Astrocyte (in vitro differentiated cells and primary cell): ENCODE measurements at regions not wholly inside any gene's neighbourhood (a gene's known extent, or its start where the extent isn't known, plus 50 kb on each side); places are given as distances from the start of the nearest gene placed in this dataset.

Experiments
- DNase-seq: peaks from one replicate; pipeline ENCODE4 v3.0.0-alpha.2; 2010; ENCODE audit warnings: low read depth
- FAIRE-seq: peaks from 2 replicates; lab custom pipeline; 2011; peaks lifted over from hg19 to GRCh38; lab: Jason Lieb, UNC
- H2AFZ ChIP-seq: 2 replicates; pipeline ENCODE4 v1.6.0; 2012; ENCODE audit warnings: low read depth, low read length, inconsistent platforms
- H3K27ac ChIP-seq: 2 replicates; pipeline ENCODE4 v1.5.1; 2011; ENCODE audit warnings: low read depth, low read length, inconsistent platforms
- H3K27me3 ChIP-seq: 2 replicates; pipeline ENCODE4 v1.6.0; 2011; ENCODE audit warnings: low read length, inconsistent platforms; ENCODE audit not compliant: insufficient read depth
- H3K36me3 ChIP-seq: 2 replicates; pipeline ENCODE4 v1.5.1; 2011; ENCODE audit warnings: low read length, inconsistent platforms; ENCODE audit not compliant: insufficient read depth
- H3K4me1 ChIP-seq: 2 replicates; pipeline ENCODE4 v1.5.1; 2011; ENCODE audit warnings: low read length, inconsistent platforms; ENCODE audit not compliant: insufficient read depth
- H3K4me2 ChIP-seq: 2 replicates; pipeline ENCODE4 v1.6.0; 2012; ENCODE audit warnings: low read length, inconsistent platforms
- H3K4me3 ChIP-seq: 2 replicates; pipeline ENCODE4 v1.5.1; 2011; ENCODE audit warnings: low read depth, mild to moderate bottlenecking, low read length, inconsistent platforms; ENCODE audit not compliant: insufficient read depth
- H3K79me2 ChIP-seq: 2 replicates; pipeline ENCODE4 v1.6.0; 2012; ENCODE audit warnings: mild to moderate bottlenecking, low read length, inconsistent platforms; ENCODE audit not compliant: insufficient read depth
- H3K9ac ChIP-seq: 2 replicates; pipeline ENCODE4 v1.6.0; 2012; ENCODE audit warnings: mild to moderate bottlenecking, low read length, inconsistent platforms
- H3K9me3 ChIP-seq: 2 replicates; pipeline ENCODE4 v1.5.1; 2012; ENCODE audit warnings: low read depth, mild to moderate bottlenecking, low read length, inconsistent platforms; ENCODE audit not compliant: insufficient read depth
- H4K20me1 ChIP-seq: 2 replicates; pipeline ENCODE4 v1.6.0; 2012; ENCODE audit warnings: low read length, inconsistent platforms; ENCODE audit not compliant: insufficient read depth
- H3K27ac Mint-ChIP-seq: one replicate; pipeline ENCODE4 v1.8.0; 2021; ENCODE audit warnings: mild to moderate bottlenecking, mixed read lengths; ENCODE audit not compliant: unreplicated experiment
- H3K27me3 Mint-ChIP-seq: one replicate; pipeline ENCODE4 v1.8.0; 2021; ENCODE audit warnings: low read depth, mixed read lengths; ENCODE audit not compliant: unreplicated experiment
- H3K36me3 Mint-ChIP-seq: one replicate; pipeline ENCODE4 v1.8.0; 2021; ENCODE audit warnings: low read depth, mixed read lengths; ENCODE audit not compliant: unreplicated experiment
- H3K4me1 Mint-ChIP-seq: one replicate; pipeline ENCODE4 v1.8.0; 2021; ENCODE audit warnings: low read depth, mixed read lengths; ENCODE audit not compliant: unreplicated experiment
- H3K4me3 Mint-ChIP-seq: one replicate; pipeline ENCODE4 v1.8.0; 2021; ENCODE audit warnings: mild to moderate bottlenecking, moderate library complexity, mixed read lengths; ENCODE audit not compliant: unreplicated experiment
- H3K9me3 Mint-ChIP-seq: one replicate; pipeline ENCODE4 v1.8.0; 2021; ENCODE audit warnings: mild to moderate bottlenecking, mixed read lengths; ENCODE audit not compliant: unreplicated experiment
- EZH2 ChIP-seq: IDR thresholded peaks from 2 replicates; pipeline ENCODE4 v1.6.1; 2012; ENCODE audit warnings: mild to moderate bottlenecking, low read length, inconsistent platforms; ENCODE audit not compliant: insufficient read depth
- TF ChIP-seq, protein P1 (sequence below): IDR thresholded peaks from 2 replicates; pipeline ENCODE4 v1.5.1; 2011; ENCODE audit warnings: low read depth, mild to moderate bottlenecking, inconsistent platforms, low read length, moderate library complexity; ENCODE audit not compliant: insufficient read depth

GRCh38 chr6:168371618-168371980, 52.0 kb upstream of the DACT2 start:
- Mint-ChIP-seq H3K4me1 (peaks cover 6% of the 10 kb centered on the region), H3K9me3 (peaks cover 3% of the 10 kb centered on the region), H3K27me3 (peaks cover 37% of the 10 kb centered on the region), H3K27ac (no peak overlapping the region), H3K4me3 (no peak overlapping the region), H3K36me3 (no peaks in the 10 kb centered on the region)
- Histone ChIP-seq H3K9me3 (no peaks in the 10 kb centered on the region), H3K4me2 (no peak overlapping the region), H2AFZ (no peak overlapping the region), H3K4me3 (no peak overlapping the region), H3K36me3 (no peaks in the 10 kb centered on the region), H3K27ac (no peak overlapping the region), H3K9ac (no peak overlapping the region), H3K79me2 (no peaks in the 10 kb centered on the region), H3K27me3 (no peaks in the 10 kb centered on the region), H3K4me1 (no peaks in the 10 kb centered on the region), H4K20me1 (no peaks in the 10 kb centered on the region)
- DNase-seq (no peak), FAIRE-seq (no peak)
- TF ChIP-seq EZH2, result no peak
- TF ChIP-seq, protein P1, sequence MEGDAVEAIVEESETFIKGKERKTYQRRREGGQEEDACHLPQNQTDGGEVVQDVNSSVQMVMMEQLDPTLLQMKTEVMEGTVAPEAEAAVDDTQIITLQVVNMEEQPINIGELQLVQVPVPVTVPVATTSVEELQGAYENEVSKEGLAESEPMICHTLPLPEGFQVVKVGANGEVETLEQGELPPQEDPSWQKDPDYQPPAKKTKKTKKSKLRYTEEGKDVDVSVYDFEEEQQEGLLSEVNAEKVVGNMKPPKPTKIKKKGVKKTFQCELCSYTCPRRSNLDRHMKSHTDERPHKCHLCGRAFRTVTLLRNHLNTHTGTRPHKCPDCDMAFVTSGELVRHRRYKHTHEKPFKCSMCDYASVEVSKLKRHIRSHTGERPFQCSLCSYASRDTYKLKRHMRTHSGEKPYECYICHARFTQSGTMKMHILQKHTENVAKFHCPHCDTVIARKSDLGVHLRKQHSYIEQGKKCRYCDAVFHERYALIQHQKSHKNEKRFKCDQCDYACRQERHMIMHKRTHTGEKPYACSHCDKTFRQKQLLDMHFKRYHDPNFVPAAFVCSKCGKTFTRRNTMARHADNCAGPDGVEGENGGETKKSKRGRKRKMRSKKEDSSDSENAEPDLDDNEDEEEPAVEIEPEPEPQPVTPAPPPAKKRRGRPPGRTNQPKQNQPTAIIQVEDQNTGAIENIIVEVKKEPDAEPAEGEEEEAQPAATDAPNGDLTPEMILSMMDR, result no peak

- H3K4me2 ChIP-seq, result no peak overlapping the region
- H3K4me3 Mint-ChIP-seq, result no peak overlapping the region
- DNase-seq (no peak), FAIRE-seq (no peak)
- no peak overlapping the region for H3K27ac Mint-ChIP-seq
- no peaks in the 10 kb centered on the region for H3K36me3 Mint-ChIP-seq
- TF ChIP-seq EZH2, result no peak
- TF ChIP-seq, protein P1, result no peak
- H2AFZ ChIP-seq, result no peak overlapping the region
- no peaks in the 10 kb centered on the region for H3K9me3 ChIP-seq
- H3K9me3 Mint-ChIP-seq, result peaks cover 3% of the 10 kb centered on the region
- no peaks in the 10 kb centered on the region for H3K79me2 ChIP-seq
- H3K27me3 ChIP-seq, result no peaks in the 10 kb centered on the region
- H3K36me3 ChIP-seq, result no peaks in the 10 kb centered on the region
- H3K9ac ChIP-seq, result no peak overlapping the region
- no peak overlapping the region for H3K27ac ChIP-seq
- no peak overlapping the region for H3K4me3 ChIP-seq
- no peaks in the 10 kb centered on the region for H4K20me1 ChIP-seq
- H3K27me3 Mint-ChIP-seq, result peaks cover 37% of the 10 kb centered on the region
- no peaks in the 10 kb centered on the region for H3K4me1 ChIP-seq
- H3K4me1 Mint-ChIP-seq, result peaks cover 6% of the 10 kb centered on the region
Observed at GRCh38 chr6:168371981-168372711, 52.6 kb upstream of the DACT2 start.

DNA sequence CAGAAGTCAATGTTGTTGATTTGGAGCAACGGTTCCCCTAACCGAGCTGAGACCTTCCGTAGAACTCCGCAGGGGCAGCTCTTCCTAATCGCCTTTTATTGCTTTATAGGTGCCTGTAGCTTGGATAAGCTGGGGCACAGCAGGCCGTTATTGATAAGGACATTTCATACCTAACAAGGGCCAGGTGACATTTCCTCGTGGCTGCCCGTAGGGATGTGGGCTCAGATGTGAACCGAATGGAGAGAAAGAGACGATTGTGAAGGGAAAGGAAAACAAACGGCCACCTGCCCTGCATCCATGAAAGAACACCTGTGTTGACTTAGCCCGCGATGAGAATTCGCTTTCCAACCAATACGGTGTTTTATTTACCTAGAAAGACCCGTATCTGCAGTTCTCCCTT, 53.3 kb upstream of the DACT2 start:
- no peak for FAIRE-seq
- H3K4me3 Mint-ChIP-seq, result no peak overlapping the region
- Histone ChIP-seq H4K20me1 (no peaks in the 10 kb centered on the region), H3K27me3 (no peaks in the 10 kb centered on the region), H3K4me3 (no peak overlapping the region), H3K9ac (no peak overlapping the region), H3K36me3 (no peaks in the 10 kb centered on the region), H3K79me2 (no peaks in the 10 kb centered on the region), H3K27ac (no peak overlapping the region), H3K4me1 (no peaks in the 10 kb centered on the region), H3K9me3 (no peaks in the 10 kb centered on the region), H3K4me2 (no peak overlapping the region), H2AFZ (no peak overlapping the region)
- H3K36me3 Mint-ChIP-seq, result no peaks in the 10 kb centered on the region
- peaks cover 6% of the 10 kb centered on the region for H3K4me1 Mint-ChIP-seq
- H3K9me3 Mint-ChIP-seq, result peaks cover 5% of the 10 kb centered on the region
- no peak overlapping the region for H3K27ac Mint-ChIP-seq
- TF ChIP-seq EZH2, result no peak
- TF ChIP-seq, protein P1, result no peak
- no peak for DNase-seq
- peaks cover 37% of the 10 kb centered on the region for H3K27me3 Mint-ChIP-seq
